ENCODE measurements at regions not wholly inside any gene's neighbourhood (a gene's known extent, or its start where the extent isn't known, plus 50 kb on each side); places are given as distances from the start of the nearest gene placed in this dataset.
"Not testable (repeated sequence)": the region's sequence is repeated elsewhere in the genome, so short reads cannot be mapped to it uniquely, and the experiment has no call there.

- DNase-seq = peak; percentile 40
Observed at GRCh38 chr9:111148052-111149017, 110.1 kb upstream of the LPAR1 start.

GRCh38 chr9:111147041-111147440, 108.8 kb upstream of the LPAR1 start:
- DNase-seq = peak; percentile 12

DNA sequence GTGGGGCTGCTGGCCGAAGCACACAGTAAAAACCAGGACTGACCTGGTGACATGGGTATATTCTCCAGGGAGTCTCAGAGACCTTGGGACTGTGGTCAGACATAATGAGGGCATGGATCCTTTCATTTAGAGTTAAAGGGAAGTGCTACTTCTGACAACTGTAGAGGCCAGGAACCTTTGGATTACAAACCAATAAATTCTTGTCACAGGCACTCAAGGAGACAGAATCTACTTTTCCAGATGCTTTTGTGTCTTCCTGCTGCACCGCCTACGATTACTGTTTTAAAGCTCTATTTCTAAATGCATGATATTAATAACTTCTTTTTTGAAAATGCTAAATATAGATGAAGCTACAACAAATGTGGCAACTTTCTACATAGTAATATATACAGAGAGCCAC, 106.5 kb upstream of the LPAR1 start:
- peak; percentile 31 for DNase-seq

DNA sequence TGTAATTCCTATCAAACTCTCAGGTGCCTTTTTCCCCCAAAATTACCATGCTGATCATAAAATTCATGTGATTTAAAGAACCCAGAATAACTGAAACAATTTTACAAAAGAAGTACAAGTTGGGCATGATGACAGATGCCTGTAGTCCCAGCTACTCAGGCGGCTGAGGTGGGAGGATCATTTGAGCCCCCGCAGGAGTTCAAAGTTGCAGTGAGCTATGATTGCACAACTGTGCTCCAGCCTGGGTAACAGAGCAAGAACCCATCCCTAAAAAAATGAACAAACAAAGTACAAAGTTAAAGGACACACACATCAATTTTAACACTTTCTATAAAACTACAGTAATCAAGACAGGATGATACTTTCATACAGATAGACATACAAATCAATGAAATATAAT, 97.9 kb upstream of the LPAR1 start:
- no peak for DNase-seq

DNA sequence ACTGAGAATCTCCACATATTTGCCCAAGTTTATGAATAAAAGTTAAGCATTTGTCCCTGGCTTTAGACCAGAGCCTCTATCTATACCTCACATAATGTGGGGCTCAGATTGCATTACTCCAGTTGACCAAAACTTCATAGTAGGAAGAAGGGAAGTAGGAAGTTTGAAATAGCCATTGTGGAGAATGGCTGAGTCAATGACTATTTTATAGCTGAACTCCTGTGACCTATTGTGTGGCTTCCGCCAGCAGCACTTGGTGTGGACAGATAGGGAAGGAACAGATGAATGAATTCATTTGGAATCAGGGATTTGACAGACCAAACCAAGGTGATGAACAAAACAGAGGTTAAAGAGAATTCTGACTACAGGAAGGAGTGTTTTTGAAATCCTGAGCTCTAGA, 92.9 kb upstream of the LPAR1 start:
- DNase-seq = peak; percentile 47

GRCh38 chr9:111120526-111120925, 82.3 kb upstream of the LPAR1 start:
- DNase-seq = no peak

DNA sequence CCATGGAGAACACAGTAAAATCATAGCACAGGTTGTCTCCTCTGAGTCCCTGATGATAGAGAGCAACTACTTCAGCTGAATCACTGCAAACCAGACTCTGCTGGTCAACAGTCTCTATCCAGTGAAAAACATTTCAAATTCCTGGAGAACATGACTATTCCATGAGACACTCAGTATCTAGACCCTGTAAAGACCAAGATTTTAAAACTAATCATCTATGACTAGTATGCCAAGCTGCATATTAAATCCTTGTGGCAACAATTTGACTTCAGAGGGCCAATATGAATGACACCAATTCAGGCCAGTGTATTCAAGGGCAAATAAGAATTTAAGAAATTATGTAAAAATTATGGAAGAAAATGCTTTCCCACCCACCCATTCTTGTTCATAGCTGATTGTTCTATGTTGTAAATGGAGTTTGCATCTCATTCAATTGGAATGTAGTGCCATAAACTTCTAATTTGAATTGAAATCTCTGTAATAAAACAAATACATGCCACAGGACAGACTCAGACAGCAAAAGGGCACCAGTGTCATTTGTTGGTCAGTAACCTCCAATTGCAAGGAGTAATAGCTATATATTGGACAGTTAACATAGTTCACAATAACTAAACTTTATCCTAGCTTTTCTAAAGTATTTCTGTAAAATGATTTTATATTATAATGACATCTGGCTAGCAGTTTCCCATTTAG, 80.1 kb upstream of the LPAR1 start:
- no peak for DNase-seq

GRCh38 chr9:111114486-111114885, 76.2 kb upstream of the LPAR1 start:
- no peak for DNase-seq

DNA sequence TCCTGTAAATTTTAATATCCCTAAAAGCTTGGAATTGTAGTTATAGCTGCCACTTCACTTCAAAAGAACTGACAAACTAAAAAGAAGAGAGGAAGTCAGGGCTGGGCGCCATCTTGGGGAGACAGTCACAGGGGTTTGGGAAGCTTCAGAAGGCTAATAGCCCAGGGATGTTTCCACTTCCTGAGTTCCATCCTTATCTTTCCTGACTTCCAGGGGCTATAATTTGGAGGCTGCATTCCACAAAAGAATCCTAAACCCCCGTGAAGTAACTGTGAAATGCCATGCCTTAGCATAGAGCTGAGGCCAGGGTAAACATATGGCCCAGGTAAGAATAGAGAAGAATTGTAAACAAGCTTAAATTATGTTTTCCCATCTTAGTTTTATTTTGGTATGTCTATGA, 75.4 kb upstream of the LPAR1 start:
- no peak for DNase-seq

DNA sequence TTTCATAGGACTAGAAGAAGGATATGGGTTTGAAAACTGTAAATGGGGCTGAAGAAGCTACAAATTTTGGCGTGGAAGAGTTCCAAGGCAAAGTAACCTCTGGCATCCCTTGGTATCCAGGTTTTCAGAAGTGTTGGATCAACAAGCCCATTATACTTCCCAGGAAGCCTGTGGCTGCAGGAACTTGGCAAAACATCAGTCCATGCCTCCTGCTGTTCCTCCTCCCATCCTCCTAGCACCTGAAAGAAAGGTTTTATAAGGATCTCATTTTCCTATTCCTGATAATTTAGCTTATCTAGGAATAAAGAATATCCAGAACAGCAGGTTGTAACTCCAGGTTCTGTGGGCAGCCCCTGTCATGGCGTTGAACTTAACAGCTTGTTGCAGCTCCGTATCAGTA, 72.5 kb upstream of the LPAR1 start:
- DNase-seq = no peak

GRCh38 chr9:111108946-111109345, 70.7 kb upstream of the LPAR1 start:
- DNase-seq = peak; percentile 79

- no peak for DNase-seq
Observed at GRCh38 chr9:111107141-111107540, 68.9 kb upstream of the LPAR1 start.

DNA sequence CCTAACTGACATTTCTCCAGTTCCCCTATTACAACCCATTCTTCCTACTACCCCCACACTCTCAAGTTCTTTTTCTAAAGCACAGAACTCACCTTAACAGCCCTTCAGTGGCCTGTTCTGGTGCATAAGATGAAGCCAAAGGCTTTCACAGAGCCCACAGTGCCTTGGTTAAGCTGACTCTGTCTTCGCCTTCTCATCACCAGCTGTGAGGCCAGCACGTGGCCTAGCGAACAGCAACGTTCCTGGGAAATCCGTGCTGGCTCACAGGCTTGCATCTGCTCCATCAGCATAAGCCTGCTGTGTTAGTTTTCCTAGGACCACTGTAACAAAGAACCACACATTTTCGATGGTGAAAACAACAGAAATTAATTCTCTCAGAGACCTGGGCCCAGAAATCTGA, 67.9 kb upstream of the LPAR1 start:
- no peak for DNase-seq

GRCh38 chr9:111102793-111103464, 64.7 kb upstream of the LPAR1 start:
- DNase-seq = peak; percentile 21

GRCh38 chr9:111099199-111100008, 61.1 kb upstream of the LPAR1 start:
- no peak for DNase-seq

- DNase-seq = no peak
Observed at GRCh38 chr9:111098093-111098492, 59.8 kb upstream of the LPAR1 start.

GRCh38 chr9:111096051-111096450, 57.8 kb upstream of the LPAR1 start:
- DNase-seq = no peak

GRCh38 chr9:111095441-111095840, 57.2 kb upstream of the LPAR1 start:
- no peak for DNase-seq

GRCh38 chr9:111094958-111095357, 56.7 kb upstream of the LPAR1 start:
- no peak for DNase-seq

DNA sequence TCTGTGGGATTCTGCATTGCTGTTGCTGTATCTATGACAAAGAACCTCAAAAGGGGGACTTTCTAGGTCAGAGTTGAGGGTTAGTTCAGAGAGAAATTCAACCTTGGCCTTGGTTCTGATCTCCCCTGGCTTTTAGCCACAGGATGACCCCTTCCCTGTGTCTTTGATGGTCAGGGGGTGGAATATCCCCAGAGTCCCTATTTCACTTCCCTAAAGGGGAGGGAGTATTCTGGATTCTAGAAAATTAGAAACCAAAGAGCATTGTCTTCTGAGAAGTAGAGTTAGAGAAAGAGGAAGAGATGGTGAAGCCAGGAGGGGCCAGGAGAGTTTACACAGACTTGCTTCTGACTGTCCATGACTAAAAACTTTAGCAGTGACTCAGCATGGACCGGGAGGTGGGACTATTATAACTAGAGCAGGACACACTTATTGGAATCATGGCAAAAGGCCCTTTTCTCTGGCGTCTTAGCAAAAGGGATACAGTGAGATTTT, 56.2 kb upstream of the LPAR1 start:
- peak; percentile 91 for DNase-seq

GRCh38 chr9:111092167-111092566, 53.9 kb upstream of the LPAR1 start:
- not testable (repeated sequence) for DNase-seq
